ENCODE measurements at regions not wholly inside any gene's neighbourhood (a gene's known extent, or its start where the extent isn't known, plus 50 kb on each side); places are given as distances from the start of the nearest gene placed in this dataset.

GRCh38 chr9:3758816-3759576, 233.2 kb upstream of the RFX3 start:
- no peak for TF ChIP-seq CTCF (IDR thresholded peaks at IDR 0.05; ENCODE audit: control extremely low read depth, extremely low read depth, low read depth, missing control alignments)
- ChIA-PET POLR2A (no interaction called here), CTCF (no interaction called here)
- DNase-seq (ENCODE audit: extremely low spot score): no peak

GRCh38 chr9:3756071-3756470, 230.3 kb upstream of the RFX3 start:
- ChIA-PET CTCF (interaction anchor here (1.0 to 1.4 kb wide), 3 partner anchors 18 to 68 kb away, joined by 3 read pairs; no protein-coding TSS in a partner anchor), POLR2A (no interaction called here)
- no peak for DNase-seq (ENCODE audit: extremely low spot score)
- no peak for TF ChIP-seq CTCF (IDR thresholded peaks at IDR 0.05; ENCODE audit: control extremely low read depth, extremely low read depth, low read depth, missing control alignments)

- CTCF ChIA-PET: interaction anchor here (1.0 kb wide), 1 partner anchor 12 kb away, joined by 3 read pairs; no protein-coding TSS in a partner anchor
- TF ChIP-seq CTCF (IDR thresholded peaks at IDR 0.05; ENCODE audit: control extremely low read depth, extremely low read depth, low read depth, missing control alignments): no peak
- no peak for DNase-seq (ENCODE audit: extremely low spot score)
- POLR2A ChIA-PET: no interaction called here
These were observed 225.4 kb upstream of the RFX3 start for GRCh38 chr9:3751125-3751758.

GRCh38 chr9:3750321-3750720, 224.5 kb upstream of the RFX3 start:
- DNase-seq (ENCODE audit: extremely low spot score): no peak
- TF ChIP-seq CTCF (IDR thresholded peaks at IDR 0.05; ENCODE audit: control extremely low read depth, extremely low read depth, low read depth, missing control alignments): no peak
- POLR2A ChIA-PET: no interaction called here
- CTCF ChIA-PET: no interaction called here

- DNase-seq (ENCODE audit: extremely low spot score): no peak
- ChIA-PET POLR2A (no interaction called here), CTCF (no interaction called here)
- no peak for TF ChIP-seq CTCF (IDR thresholded peaks at IDR 0.05; ENCODE audit: control extremely low read depth, extremely low read depth, low read depth, missing control alignments)
These were observed 220.8 kb upstream of the RFX3 start for GRCh38 chr9:3746296-3747275.

- CTCF ChIA-PET: no interaction called here
- POLR2A ChIA-PET: no interaction called here
- no peak for TF ChIP-seq CTCF (IDR thresholded peaks at IDR 0.05; ENCODE audit: control extremely low read depth, extremely low read depth, low read depth, missing control alignments)
- no peak for DNase-seq (ENCODE audit: extremely low spot score)
These were observed 218.2 kb upstream of the RFX3 start for GRCh38 chr9:3743901-3744413.

Data from GM10248 (cell line).